Right renal pelvis (tissue), 4 donors: ENCODE measurements at regions not wholly inside any gene's neighbourhood (a gene's known extent, or its start where the extent isn't known, plus 50 kb on each side); places are given as distances from the start of the nearest gene placed in this dataset.
"Not testable (repeated sequence)": the region's sequence is repeated elsewhere in the genome, so short reads cannot be mapped to it uniquely, and the experiment has no call there.

ENCODE experiments used
- DNase-seq, 4 donors: peaks; one replicate each; pipeline ENCODE4 v3.0.0-alpha.2; 2013; ENCODE audit warnings: low read depth in 4 of 4, low spot score in 3 of 4, missing footprints in 1 of 4

- DNase-seq = no peak
Observed at GRCh38 chrX:128992107-128992971, 531.0 kb downstream of the SMARCA1 start.

- peak in 2 of 4 donors; percentile 0 to 2 for DNase-seq
Observed at GRCh38 chrX:128975745-128976144, 547.5 kb downstream of the SMARCA1 start.

GRCh38 chrX:128973033-128973432 lies 550.3 kb downstream of the SMARCA1 start:
- no peak for DNase-seq

GRCh38 chrX:128961290-128961689 lies 562.0 kb downstream of the SMARCA1 start:
- no peak for DNase-seq

GRCh38 chrX:128954697-128955096 lies 568.6 kb downstream of the SMARCA1 start:
- not testable (repeated sequence) for DNase-seq

- no peak for DNase-seq
Observed at GRCh38 chrX:128931071-128931470, 592.2 kb downstream of the SMARCA1 start.

- no peak for DNase-seq
Observed at GRCh38 chrX:128929271-128930057, 593.8 kb downstream of the SMARCA1 start.

- DNase-seq = no peak
Observed at GRCh38 chrX:128928636-128929035, 594.7 kb downstream of the SMARCA1 start.

GRCh38 chrX:128927363-128927762 lies 595.9 kb downstream of the SMARCA1 start:
- no peak for DNase-seq

GRCh38 chrX:128906753-128907152 lies 616.5 kb downstream of the SMARCA1 start:
- no peak for DNase-seq

- no peak for DNase-seq
Observed at GRCh38 chrX:128901018-128901417, 622.3 kb downstream of the SMARCA1 start.

- DNase-seq = no peak
Observed at GRCh38 chrX:128897621-128898020, 625.7 kb downstream of the SMARCA1 start.

GRCh38 chrX:128891554-128891953 lies 631.7 kb downstream of the SMARCA1 start:
- no peak for DNase-seq

GRCh38 chrX:128884430-128884829 lies 638.9 kb downstream of the SMARCA1 start:
- DNase-seq = no peak

GRCh38 chrX:128883650-128884049 lies 639.6 kb downstream of the SMARCA1 start:
- DNase-seq = no peak

- DNase-seq = no peak
Observed at GRCh38 chrX:128870361-128870760, 652.9 kb downstream of the SMARCA1 start.

- no peak for DNase-seq
Observed at GRCh38 chrX:128862557-128862956, 660.7 kb downstream of the SMARCA1 start.

GRCh38 chrX:128848374-128848773 lies 674.9 kb downstream of the SMARCA1 start:
- no peak for DNase-seq

- DNase-seq = no peak
Observed at GRCh38 chrX:128846385-128846784, 676.9 kb downstream of the SMARCA1 start.

GRCh38 chrX:128818690-128819089 lies 704.6 kb downstream of the SMARCA1 start:
- DNase-seq = no peak

GRCh38 chrX:128816919-128817318 lies 706.4 kb downstream of the SMARCA1 start:
- no peak for DNase-seq

- no peak for DNase-seq
Observed at GRCh38 chrX:128807367-128807766, 715.9 kb downstream of the SMARCA1 start.
